GM21423 (cell line): ENCODE measurements at regions not wholly inside any gene's neighbourhood (a gene's known extent, or its start where the extent isn't known, plus 50 kb on each side); places are given as distances from the start of the nearest gene placed in this dataset.
A peak's percentile ranks its signal among the peaks of the same experiment; 100 is the strongest.
"Not testable (repeated sequence)": the region's sequence is repeated elsewhere in the genome, so short reads cannot be mapped to it uniquely, and the experiment has no call there.

Experiments
- ATAC-seq: cut with Tn5 transposase; IDR thresholded peaks from one replicate; pipeline ENCODE4 v1.9.1; 2021; ENCODE audit warnings: mild to moderate bottlenecking, moderate library complexity; ENCODE audit not compliant: unreplicated experiment

DNA sequence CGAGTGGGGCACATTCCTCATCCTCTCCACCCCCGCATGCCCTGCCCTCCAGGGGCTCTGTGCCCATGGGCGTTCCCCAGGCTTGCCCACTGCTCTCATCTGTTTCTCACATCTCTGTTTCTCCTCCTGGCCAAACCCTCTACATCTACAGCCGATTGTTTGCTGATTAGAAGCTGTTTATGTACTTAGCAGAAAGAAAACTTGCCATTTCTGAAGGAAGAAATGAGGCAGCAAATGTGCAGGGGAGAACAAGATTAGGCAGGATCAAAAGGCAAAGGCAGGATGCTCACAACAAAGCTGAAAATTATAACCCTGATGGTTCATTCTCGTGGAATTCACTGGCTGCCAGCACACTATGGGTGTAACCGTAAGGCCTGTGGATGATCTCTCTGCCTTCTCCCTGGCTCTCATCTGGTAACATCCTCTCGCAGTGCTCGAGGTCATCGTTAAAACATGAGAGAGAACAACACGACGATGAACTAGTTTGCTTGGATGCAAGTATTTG, 111.6 kb upstream of the KLF14 start:
- no peak for ATAC-seq

DNA sequence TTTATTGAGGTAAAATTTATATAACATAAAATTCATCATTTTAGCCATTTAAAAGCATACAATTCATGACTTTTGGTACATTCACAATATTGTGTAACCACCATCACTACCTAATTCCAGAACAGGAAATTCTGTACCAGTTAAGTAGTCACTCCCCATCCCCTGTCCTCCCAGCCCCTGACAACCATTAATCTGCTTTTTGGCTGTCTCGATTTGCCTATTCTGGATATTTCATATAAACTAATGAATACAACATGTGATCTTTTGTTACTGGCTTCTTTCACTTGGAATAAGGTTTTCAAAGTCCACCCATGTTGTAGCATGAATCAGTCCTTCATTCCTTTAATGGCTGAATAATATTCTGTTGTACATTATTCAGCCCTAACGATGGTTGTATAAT, 115.6 kb upstream of the KLF14 start:
- ATAC-seq = no peak

DNA sequence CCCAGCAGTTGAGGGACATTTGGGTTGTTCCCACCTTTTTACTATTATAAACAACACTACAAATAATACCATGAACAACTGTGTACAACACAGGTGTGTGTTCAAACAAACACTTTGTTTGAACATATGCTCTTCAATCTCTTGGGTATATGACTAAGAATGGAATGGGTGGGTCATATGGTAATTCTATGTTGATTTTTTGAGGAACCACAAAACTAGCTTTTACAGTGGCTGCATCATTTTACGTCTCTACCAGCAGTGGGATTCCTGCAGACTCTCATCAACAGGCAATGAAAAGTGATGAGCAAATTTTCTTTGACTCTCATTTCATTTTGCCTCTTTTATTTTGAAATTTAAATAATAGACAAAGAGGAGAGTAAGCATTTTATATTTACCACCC, 116.9 kb upstream of the KLF14 start:
- ATAC-seq = no peak

DNA sequence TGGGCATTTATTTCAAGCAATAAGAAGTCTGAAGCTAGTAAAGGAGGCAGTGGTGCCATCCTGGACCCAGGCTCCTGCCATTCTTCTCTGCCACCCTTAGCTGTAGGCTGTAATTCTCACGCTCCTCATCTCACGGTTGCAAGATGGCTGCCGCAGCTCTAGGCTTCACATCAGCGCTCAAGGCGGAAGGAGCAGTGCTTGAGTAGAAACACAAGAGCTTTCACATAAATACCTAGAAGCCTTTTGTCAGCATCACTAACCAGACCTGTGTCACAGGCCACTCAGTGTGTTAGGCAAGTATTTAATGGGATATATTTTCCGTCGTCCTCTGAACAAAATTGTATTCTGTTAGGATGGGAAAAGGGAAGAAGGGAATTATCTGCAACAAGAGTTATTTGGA, 118.9 kb upstream of the KLF14 start:
- no peak for ATAC-seq

- no peak for ATAC-seq
Observed at GRCh38 chr7:130853503-130854279, 119.7 kb upstream of the KLF14 start.

- ATAC-seq = no peak
Observed at GRCh38 chr7:130854481-130854880, 120.5 kb upstream of the KLF14 start.

GRCh38 chr7:130856866-130857265, 122.9 kb upstream of the KLF14 start:
- no peak for ATAC-seq

DNA sequence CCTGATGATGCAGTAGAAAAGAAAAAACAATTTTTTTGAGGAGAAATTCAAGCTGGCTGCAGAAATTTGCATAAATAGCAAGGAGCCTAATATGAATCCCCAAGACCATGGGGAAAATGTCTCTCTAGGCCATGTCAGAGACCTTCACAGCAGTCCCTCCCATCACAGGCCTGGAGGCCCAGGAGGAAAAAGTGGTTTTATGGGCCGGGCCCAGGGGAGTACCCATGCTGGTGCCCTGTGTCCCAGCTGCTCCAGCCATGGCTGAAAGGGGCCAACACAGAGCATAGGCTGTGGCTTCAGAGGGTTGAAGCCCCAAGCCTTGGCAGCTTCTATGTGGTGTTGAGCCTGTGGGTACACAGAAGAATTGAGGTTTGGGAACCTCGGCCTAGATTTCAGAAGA, 126.8 kb upstream of the KLF14 start:
- not testable (repeated sequence) for ATAC-seq

GRCh38 chr7:130865408-130866236, 131.6 kb upstream of the KLF14 start:
- no peak for ATAC-seq

DNA sequence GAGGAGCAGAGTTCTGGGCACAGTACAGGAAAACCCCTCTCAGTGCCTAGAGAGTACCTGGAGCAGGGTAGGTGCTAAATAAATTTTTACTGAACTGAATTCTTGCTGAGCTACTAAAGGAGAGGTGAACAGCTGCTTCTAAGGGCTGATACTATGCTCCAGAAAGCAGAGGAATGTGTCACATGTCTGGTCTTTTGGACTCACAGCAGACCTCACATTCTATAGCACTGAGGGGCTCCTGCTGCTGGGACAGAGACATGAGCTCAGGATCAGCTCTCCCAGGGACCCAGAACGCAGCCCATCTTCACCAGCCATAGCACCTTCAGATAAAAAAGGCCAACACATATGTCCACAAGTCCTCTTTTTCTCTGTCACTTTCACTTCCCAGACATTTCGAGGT, 133.0 kb upstream of the KLF14 start:
- no peak for ATAC-seq

GRCh38 chr7:130867581-130868136, 133.7 kb upstream of the KLF14 start:
- no peak for ATAC-seq

DNA sequence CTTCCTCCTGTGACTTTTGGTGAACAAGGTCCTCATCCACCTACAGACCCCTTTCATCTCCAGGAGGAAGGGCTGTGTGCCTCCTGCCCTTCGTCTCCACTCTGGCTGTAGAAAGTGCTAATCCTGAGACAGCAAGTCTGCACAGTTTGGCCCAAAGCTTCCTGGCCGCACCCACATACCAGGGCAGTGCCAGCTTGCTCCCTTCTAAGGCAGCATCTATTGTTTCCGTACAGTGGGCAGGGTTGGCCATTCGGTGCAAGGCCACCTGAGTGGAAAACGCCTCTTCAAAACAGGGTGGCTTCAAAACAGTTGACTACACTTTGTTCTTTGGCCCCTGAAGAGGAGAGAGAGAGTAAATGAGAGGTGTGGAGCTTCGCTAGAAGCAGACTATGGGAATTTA, 134.1 kb upstream of the KLF14 start:
- ATAC-seq = no peak

GRCh38 chr7:130869918-130870317, 135.9 kb upstream of the KLF14 start:
- no peak for ATAC-seq

GRCh38 chr7:130872341-130872740, 138.3 kb upstream of the KLF14 start:
- ATAC-seq = no peak

- ATAC-seq = no peak
Observed at GRCh38 chr7:130872756-130873448, 138.9 kb upstream of the KLF14 start.

- no peak for ATAC-seq
Observed at GRCh38 chr7:130874071-130874915, 140.3 kb upstream of the KLF14 start.

DNA sequence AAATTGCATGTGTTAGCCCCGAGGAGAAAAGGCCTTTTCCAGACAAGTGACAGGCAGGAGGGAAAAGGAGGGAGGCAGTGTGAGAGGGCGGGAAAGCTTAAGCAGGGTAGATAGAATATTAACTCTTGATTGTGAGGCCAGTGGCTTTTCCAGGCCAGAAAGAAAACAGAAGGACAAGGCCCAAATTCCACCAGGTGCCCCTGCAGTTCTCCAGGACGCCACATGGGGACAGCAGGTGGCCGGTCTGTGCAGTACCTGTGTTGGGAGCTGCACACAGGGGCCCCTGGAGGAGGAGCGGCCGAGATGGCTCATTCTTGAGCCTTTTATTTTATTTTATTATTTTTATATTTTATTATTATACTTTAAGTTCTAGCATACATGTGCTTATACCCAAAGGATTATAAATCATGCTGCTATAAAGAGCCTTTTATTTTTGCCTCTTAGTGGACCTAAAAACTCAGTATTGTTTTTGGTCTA, 141.3 kb upstream of the KLF14 start:
- ATAC-seq = peak; percentile 73

DNA sequence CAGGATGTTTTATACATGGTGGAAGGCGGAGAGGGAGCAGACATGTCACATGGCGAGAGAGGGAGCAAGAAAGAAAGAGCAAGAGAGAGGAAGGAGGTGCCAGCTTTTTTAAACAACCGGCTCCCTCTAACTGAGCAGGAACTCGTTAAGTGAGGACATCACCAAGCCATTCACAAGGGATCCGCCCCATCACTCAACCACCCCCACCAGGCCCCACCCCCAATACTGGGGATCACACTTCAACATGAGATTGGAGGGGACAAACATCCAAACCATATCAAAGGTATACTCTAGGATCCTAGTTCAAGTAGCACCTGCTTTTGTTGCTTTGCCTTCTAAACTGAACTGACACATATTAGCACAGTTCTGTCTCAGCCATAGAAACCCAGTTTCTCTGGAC, 141.9 kb upstream of the KLF14 start:
- no peak for ATAC-seq

GRCh38 chr7:130877236-130877990, 143.4 kb upstream of the KLF14 start:
- ATAC-seq = no peak

DNA sequence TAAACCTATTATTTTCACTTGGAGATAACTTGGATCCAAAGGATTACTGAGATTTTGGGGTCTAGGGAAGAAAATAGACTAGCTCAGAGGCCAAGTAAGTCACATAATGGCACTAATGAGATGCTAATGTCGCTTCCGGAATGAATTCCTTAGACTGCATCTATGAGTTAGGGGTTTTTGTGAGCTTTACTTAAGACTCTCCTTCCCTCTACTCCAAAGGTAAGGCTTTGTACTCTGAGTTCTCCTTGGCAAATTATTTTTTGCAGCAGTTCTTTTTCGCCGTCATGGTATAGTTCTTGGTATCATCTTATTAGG, 143.9 kb upstream of the KLF14 start:
- no peak for ATAC-seq
